ENCODE measurements at regions not wholly inside any gene's neighbourhood (a gene's known extent, or its start where the extent isn't known, plus 50 kb on each side); places are given as distances from the start of the nearest gene placed in this dataset.

DNA sequence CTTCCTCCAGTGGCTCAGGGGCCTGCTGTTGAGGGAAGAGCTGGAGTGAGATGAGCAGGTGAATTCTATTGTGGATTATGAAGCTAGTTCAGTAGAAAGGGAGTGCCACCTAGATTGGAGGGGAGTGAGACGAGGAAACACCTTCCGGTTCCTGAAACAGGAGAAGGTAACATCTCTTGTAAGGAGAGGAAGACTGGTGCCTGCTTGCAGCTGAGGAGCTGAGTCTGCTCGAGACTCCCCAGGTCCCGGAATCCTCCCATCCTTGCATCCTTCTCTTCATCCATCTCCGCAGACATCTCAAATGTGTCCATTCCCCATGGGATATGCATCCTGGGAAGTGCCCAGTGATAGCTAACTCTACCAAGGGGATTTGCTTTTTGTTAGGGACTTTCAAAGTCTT is 242.9 kb upstream of the ZFP64 start (continued):
- TF ChIP-seq POU5F1 (IDR thresholded peaks at IDR 0.05; ENCODE audit: low read depth, low read length) (no peak), MAFK (IDR thresholded peaks at IDR 0.05; ENCODE audit: low read depth, low read length) (no peak), CHD1 (IDR thresholded peaks at IDR 0.05; ENCODE audit: low read depth, low read length) (no peak), YY1 (IDR thresholded peaks at IDR 0.05; ENCODE audit: low read depth, low read length) (no peak)

Measured in H1 (cell line).